ENCODE measurements at regions not wholly inside any gene's neighbourhood (a gene's known extent, or its start where the extent isn't known, plus 50 kb on each side); places are given as distances from the start of the nearest gene placed in this dataset.

- DNase-seq: peak; percentile 52
Measured at GRCh38 chr7:15915686-15916293, 229.3 kb upstream of the MEOX2 start.

- no peak for DNase-seq
Measured at GRCh38 chr7:15914611-15915010, 228.1 kb upstream of the MEOX2 start.

GRCh38 chr7:15906436-15906835 lies 220.0 kb upstream of the MEOX2 start:
- no peak for DNase-seq

- peak; percentile 24 for DNase-seq
Measured at GRCh38 chr7:15905251-15906040, 219.0 kb upstream of the MEOX2 start.

- peak; percentile 37 for DNase-seq
Measured at GRCh38 chr7:15891151-15891881, 204.8 kb upstream of the MEOX2 start.

GRCh38 chr7:15889507-15889906 lies 203.0 kb upstream of the MEOX2 start:
- DNase-seq: no peak

- no peak for DNase-seq
Measured at GRCh38 chr7:15888090-15888489, 201.6 kb upstream of the MEOX2 start.

- no peak for DNase-seq
Measured at GRCh38 chr7:15886626-15887025, 200.1 kb upstream of the MEOX2 start.

GRCh38 chr7:15885678-15886077 lies 199.2 kb upstream of the MEOX2 start:
- no peak for DNase-seq

- DNase-seq: no peak
Measured at GRCh38 chr7:15874774-15875173, 188.3 kb upstream of the MEOX2 start.

GRCh38 chr7:15870347-15870746 lies 183.9 kb upstream of the MEOX2 start:
- no peak for DNase-seq

GRCh38 chr7:15867441-15867840 lies 181.0 kb upstream of the MEOX2 start:
- no peak for DNase-seq

- no peak for DNase-seq
Measured at GRCh38 chr7:15866753-15867152, 180.3 kb upstream of the MEOX2 start.

- DNase-seq: no peak
Measured at GRCh38 chr7:15864626-15864991, 178.1 kb upstream of the MEOX2 start.

- DNase-seq: no peak
Measured at GRCh38 chr7:15863951-15864625, 177.6 kb upstream of the MEOX2 start.

- no peak for DNase-seq
Measured at GRCh38 chr7:15862781-15863165, 176.3 kb upstream of the MEOX2 start.

GRCh38 chr7:15862016-15862780 lies 175.7 kb upstream of the MEOX2 start:
- no peak for DNase-seq

- no peak for DNase-seq
Measured at GRCh38 chr7:15860264-15860949, 173.9 kb upstream of the MEOX2 start.

GRCh38 chr7:15857026-15857425 lies 170.5 kb upstream of the MEOX2 start:
- DNase-seq: no peak

GRCh38 chr7:15856311-15856710 lies 169.8 kb upstream of the MEOX2 start:
- DNase-seq: peak; percentile 57

GRCh38 chr7:15855525-15856109 lies 169.1 kb upstream of the MEOX2 start:
- DNase-seq: peak; percentile 47
